LNCaP clone FGC (cell line): ENCODE measurements at regions not wholly inside any gene's neighbourhood (a gene's known extent, or its start where the extent isn't known, plus 50 kb on each side); places are given as distances from the start of the nearest gene placed in this dataset.
"Not testable (repeated sequence)": the region's sequence is repeated elsewhere in the genome, so short reads cannot be mapped to it uniquely, and the experiment has no call there.

Experiments used
- DNase-seq: peaks from one replicate; pipeline ENCODE4 v3.0.0-alpha.2; 2011; ENCODE audit warnings: low read depth
- H3K4me3 ChIP-seq: 2 replicates; pipeline ENCODE4 v1.5.1; 2011; ENCODE audit warnings: mild to moderate bottlenecking, low read depth, low read length, control low read depth
- CTCF ChIP-seq: IDR thresholded peaks from 2 replicates; pipeline ENCODE4 v1.5.1; 2012; ENCODE audit warnings: mild to moderate bottlenecking; ENCODE audit not compliant: control insufficient read depth, insufficient read depth; ENCODE audit errors: extremely low read depth

GRCh38 chr1:98113811-98114210, 193.0 kb upstream of the DPYD start:
- DNase-seq: no peak
- no peak for TF ChIP-seq CTCF
- H3K4me3 ChIP-seq: no peak overlapping the region

GRCh38 chr1:98112626-98113025, 191.8 kb upstream of the DPYD start:
- H3K4me3 ChIP-seq: no peak overlapping the region
- DNase-seq: no peak
- no peak for TF ChIP-seq CTCF

- TF ChIP-seq CTCF: no peak
- H3K4me3 ChIP-seq: no peak overlapping the region
- no peak for DNase-seq
These were observed 189.8 kb upstream of the DPYD start for GRCh38 chr1:98110674-98111073.

- not testable (repeated sequence) for DNase-seq, H3K4me3 ChIP-seq
These were observed 187.5 kb upstream of the DPYD start for GRCh38 chr1:98108378-98108777.

- TF ChIP-seq CTCF: no peak
- no peak overlapping the region for H3K4me3 ChIP-seq
- no peak for DNase-seq
These were observed 186.4 kb upstream of the DPYD start for GRCh38 chr1:98107256-98107655.

- no peak overlapping the region for H3K4me3 ChIP-seq
- DNase-seq: no peak
- no peak for TF ChIP-seq CTCF
These were observed 183.5 kb upstream of the DPYD start for GRCh38 chr1:98104289-98104688.

- no peak for DNase-seq
- no peak overlapping the region for H3K4me3 ChIP-seq
- TF ChIP-seq CTCF: 0 out of 2 replicates have a peak, but pooled peaks have one; percentile 7
These were observed 182.9 kb upstream of the DPYD start for GRCh38 chr1:98103617-98104285.
